ENCODE measurements at regions not wholly inside any gene's neighbourhood (a gene's known extent, or its start where the extent isn't known, plus 50 kb on each side); places are given as distances from the start of the nearest gene placed in this dataset.

- Histone ChIP-seq H3K4me2 (ENCODE audit: insufficient read depth, low read length, poor library complexity, severe bottlenecking) (no peak overlapping the region), H3K18ac (ENCODE audit: low read length) (peak overlapping the region; percentile 83), H3K27ac (replicated peaks; ENCODE audit: low read length) (no peak overlapping the region), H2BK12ac (ENCODE audit: low read length) (no peak overlapping the region), H2BK5ac (ENCODE audit: low read length) (no peak overlapping the region), H3K4me3 (ENCODE audit: low read length in 2 of 2) (no peak overlapping the region), H3K4ac (ENCODE audit: low read length) (no peak overlapping the region), H3K27me3 (ENCODE audit: control insufficient read depth in 3 of 3, insufficient read depth in 3 of 3, low read depth in 1 of 3, low read length in 3 of 3) (no peaks in the 10 kb centered on the region), H4K8ac (ENCODE audit: low read depth, low read length) (no peak overlapping the region), H3K23ac (ENCODE audit: low read depth, low read length, poor library complexity) (peak overlapping the region; percentile 3), H3K36me3 (replicated peaks in 1 of 2; ENCODE audit: control insufficient read depth in 2 of 2, insufficient read depth in 2 of 2, low read length in 2 of 2) (no peaks in the 10 kb centered on the region), H2BK15ac (ENCODE audit: low read length) (no peak overlapping the region), H3K14ac (ENCODE audit: low read length) (no peak overlapping the region), H2BK120ac (ENCODE audit: low read depth, low read length) (no peak overlapping the region), H3K9me3 (replicated peaks in 1 of 2; ENCODE audit: control insufficient read depth in 2 of 2, insufficient read depth in 1 of 2, low read depth in 1 of 2, low read length in 2 of 2) (peaks cover 3 to 4% of the 10 kb centered on the region in 2 donors), H3K4me1 (ENCODE audit: control insufficient read depth in 2 of 2, insufficient read depth in 1 of 2, low read depth in 1 of 2, low read length in 2 of 2) (no peaks in the 10 kb centered on the region), H2AK5ac (ENCODE audit: low read depth, low read length) (peak overlapping the region; percentile 68), H2AFZ (ENCODE audit: low read length) (peak overlapping the region; percentile 89), H4K91ac (ENCODE audit: low read depth, low read length, poor library complexity) (no peak overlapping the region), H3K9ac (ENCODE audit: low read depth, low read length, poor library complexity) (no peak overlapping the region), H3K79me1 (ENCODE audit: low read depth, low read length) (peaks cover 1% of the 10 kb centered on the region)
- WGBS, 2 donors (ENCODE audit: extremely low coverage in 2 of 2, insufficient read length in 2 of 2, insufficient replicate concordance in 1 of 2), result no CpG with 5 or more reads among the region's 20 CpGs
- DNase-seq (ENCODE audit: low spot score), result no peak
Observed at GRCh38 chr7:3157566-3158287, 114.1 kb upstream of the CARD11 start.

- Histone ChIP-seq H3K79me1 (ENCODE audit: low read depth, low read length) (peaks cover 1% of the 10 kb centered on the region), H2BK120ac (ENCODE audit: low read depth, low read length) (no peak overlapping the region), H3K9me3 (replicated peaks in 1 of 2; ENCODE audit: control insufficient read depth in 2 of 2, insufficient read depth in 1 of 2, low read depth in 1 of 2, low read length in 2 of 2) (peaks cover 7 to 8% of the 10 kb centered on the region in 2 donors), H3K27ac (replicated peaks; ENCODE audit: low read length) (no peak overlapping the region), H4K8ac (ENCODE audit: low read depth, low read length) (no peak overlapping the region), H3K14ac (ENCODE audit: low read length) (no peak overlapping the region), H2BK5ac (ENCODE audit: low read length) (no peak overlapping the region), H2AFZ (ENCODE audit: low read length) (peak overlapping the region; percentile 89), H3K4me2 (ENCODE audit: insufficient read depth, low read length, poor library complexity, severe bottlenecking) (no peak overlapping the region), H4K91ac (ENCODE audit: low read depth, low read length, poor library complexity) (no peak overlapping the region), H3K18ac (ENCODE audit: low read length) (no peak overlapping the region), H3K36me3 (replicated peaks in 1 of 2; ENCODE audit: control insufficient read depth in 2 of 2, insufficient read depth in 2 of 2, low read length in 2 of 2) (no peaks in the 10 kb centered on the region), H3K27me3 (ENCODE audit: control insufficient read depth in 3 of 3, insufficient read depth in 3 of 3, low read depth in 1 of 3, low read length in 3 of 3) (no peaks in the 10 kb centered on the region), H3K23ac (ENCODE audit: low read depth, low read length, poor library complexity) (no peak overlapping the region), H3K4me3 (ENCODE audit: low read length in 2 of 2) (no peak overlapping the region), H3K9ac (ENCODE audit: low read depth, low read length, poor library complexity) (no peak overlapping the region), H2BK15ac (ENCODE audit: low read length) (no peak overlapping the region), H2AK5ac (ENCODE audit: low read depth, low read length) (no peak overlapping the region), H2BK12ac (ENCODE audit: low read length) (no peak overlapping the region), H3K4ac (ENCODE audit: low read length) (no peak overlapping the region), H3K4me1 (ENCODE audit: control insufficient read depth in 2 of 2, insufficient read depth in 1 of 2, low read depth in 1 of 2, low read length in 2 of 2) (no peaks in the 10 kb centered on the region)
- DNase-seq (ENCODE audit: low spot score), result no peak
- no CpG with 5 or more reads among the region's 11 CpGs for WGBS, 2 donors (ENCODE audit: extremely low coverage in 2 of 2, insufficient read length in 2 of 2, insufficient replicate concordance in 1 of 2)
Observed at GRCh38 chr7:3158341-3158760, 114.7 kb upstream of the CARD11 start.

- H3K18ac ChIP-seq (ENCODE audit: low read length), result no peak overlapping the region
- WGBS, 2 donors (ENCODE audit: extremely low coverage in 2 of 2, insufficient read length in 2 of 2, insufficient replicate concordance in 1 of 2), result no CpG with 5 or more reads among the region's 4 CpGs
- H3K36me3 ChIP-seq (replicated peaks in 1 of 2; ENCODE audit: control insufficient read depth in 2 of 2, insufficient read depth in 2 of 2, low read length in 2 of 2), result no peaks in the 10 kb centered on the region
- no peak overlapping the region for H2BK15ac ChIP-seq (ENCODE audit: low read length)
- DNase-seq (ENCODE audit: low spot score), result no peak
- no peak overlapping the region for H3K27ac ChIP-seq (replicated peaks; ENCODE audit: low read length)
- no peak overlapping the region for H4K8ac ChIP-seq (ENCODE audit: low read depth, low read length)
- peaks cover 0 to under 1% of the 10 kb centered on the region in 2 donors for H3K4me1 ChIP-seq (ENCODE audit: control insufficient read depth in 2 of 2, insufficient read depth in 1 of 2, low read depth in 1 of 2, low read length in 2 of 2)
- H3K23ac ChIP-seq (ENCODE audit: low read depth, low read length, poor library complexity), result no peak overlapping the region
- H3K4me3 ChIP-seq (ENCODE audit: low read length in 2 of 2), result no peak overlapping the region
- peaks cover 1% of the 10 kb centered on the region for H3K79me1 ChIP-seq (ENCODE audit: low read depth, low read length)
- H3K9ac ChIP-seq (ENCODE audit: low read depth, low read length, poor library complexity), result no peak overlapping the region
- no peak overlapping the region for H4K91ac ChIP-seq (ENCODE audit: low read depth, low read length, poor library complexity)
- no peak overlapping the region for H2AFZ ChIP-seq (ENCODE audit: low read length)
- no peak overlapping the region for H2BK120ac ChIP-seq (ENCODE audit: low read depth, low read length)
- no peak overlapping the region for H2AK5ac ChIP-seq (ENCODE audit: low read depth, low read length)
- H2BK5ac ChIP-seq (ENCODE audit: low read length), result no peak overlapping the region
- H3K27me3 ChIP-seq (ENCODE audit: control insufficient read depth in 3 of 3, insufficient read depth in 3 of 3, low read depth in 1 of 3, low read length in 3 of 3), result no peaks in the 10 kb centered on the region
- no peak overlapping the region for H2BK12ac ChIP-seq (ENCODE audit: low read length)
- H3K4me2 ChIP-seq (ENCODE audit: insufficient read depth, low read length, poor library complexity, severe bottlenecking), result no peak overlapping the region
- H3K9me3 ChIP-seq (replicated peaks in 1 of 2; ENCODE audit: control insufficient read depth in 2 of 2, insufficient read depth in 1 of 2, low read depth in 1 of 2, low read length in 2 of 2), result peaks cover 8 to 9% of the 10 kb centered on the region in 2 donors
- H3K14ac ChIP-seq (ENCODE audit: low read length), result no peak overlapping the region
- no peak overlapping the region for H3K4ac ChIP-seq (ENCODE audit: low read length)
Observed at GRCh38 chr7:3159039-3159438, 115.4 kb upstream of the CARD11 start.

GRCh38 chr7:3159445-3159844, 115.8 kb upstream of the CARD11 start:
- Histone ChIP-seq H3K18ac (ENCODE audit: low read length) (no peak overlapping the region), H2BK120ac (ENCODE audit: low read depth, low read length) (no peak overlapping the region), H2AFZ (ENCODE audit: low read length) (no peak overlapping the region), H3K4ac (ENCODE audit: low read length) (no peak overlapping the region), H2BK15ac (ENCODE audit: low read length) (no peak overlapping the region), H3K4me3 (ENCODE audit: low read length in 2 of 2) (no peak overlapping the region), H3K4me2 (ENCODE audit: insufficient read depth, low read length, poor library complexity, severe bottlenecking) (no peak overlapping the region), H4K91ac (ENCODE audit: low read depth, low read length, poor library complexity) (no peak overlapping the region), H3K79me1 (ENCODE audit: low read depth, low read length) (peaks cover 1% of the 10 kb centered on the region), H2BK5ac (ENCODE audit: low read length) (no peak overlapping the region), H3K9ac (ENCODE audit: low read depth, low read length, poor library complexity) (no peak overlapping the region), H3K4me1 (ENCODE audit: control insufficient read depth in 2 of 2, insufficient read depth in 1 of 2, low read depth in 1 of 2, low read length in 2 of 2) (peaks cover 0 to 2% of the 10 kb centered on the region in 2 donors), H3K9me3 (replicated peaks in 1 of 2; ENCODE audit: control insufficient read depth in 2 of 2, insufficient read depth in 1 of 2, low read depth in 1 of 2, low read length in 2 of 2) (peaks cover 8 to 9% of the 10 kb centered on the region in 2 donors), H2BK12ac (ENCODE audit: low read length) (no peak overlapping the region), H3K27me3 (ENCODE audit: control insufficient read depth in 3 of 3, insufficient read depth in 3 of 3, low read depth in 1 of 3, low read length in 3 of 3) (no peaks in the 10 kb centered on the region), H3K23ac (ENCODE audit: low read depth, low read length, poor library complexity) (no peak overlapping the region), H2AK5ac (ENCODE audit: low read depth, low read length) (no peak overlapping the region), H3K36me3 (replicated peaks in 1 of 2; ENCODE audit: control insufficient read depth in 2 of 2, insufficient read depth in 2 of 2, low read length in 2 of 2) (no peaks in the 10 kb centered on the region), H3K14ac (ENCODE audit: low read length) (no peak overlapping the region), H3K27ac (replicated peaks; ENCODE audit: low read length) (no peak overlapping the region), H4K8ac (ENCODE audit: low read depth, low read length) (no peak overlapping the region)
- no peak for DNase-seq (ENCODE audit: low spot score)
- no CpG with 5 or more reads among the region's 3 CpGs for WGBS, 2 donors (ENCODE audit: extremely low coverage in 2 of 2, insufficient read length in 2 of 2, insufficient replicate concordance in 1 of 2)
